ENCODE measurements at regions not wholly inside any gene's neighbourhood (a gene's known extent, or its start where the extent isn't known, plus 50 kb on each side); places are given as distances from the start of the nearest gene placed in this dataset.

- no peak for DNase-seq (ENCODE audit: low read depth)
- TF ChIP-seq CTCF (IDR thresholded peaks at IDR 0.05; ENCODE audit: control insufficient read depth, insufficient read depth, low read depth, low read length, missing control alignments): no peak
- H3K4me3 ChIP-seq (ENCODE audit: control insufficient read depth, low read depth, low read length): no peak overlapping the region
These were observed 62.5 kb upstream of the FOXB1 start for GRCh38 chr15:59941612-59942011.

- DNase-seq (ENCODE audit: low read depth): no peak
- H3K4me3 ChIP-seq (ENCODE audit: control insufficient read depth, low read depth, low read length): no peak overlapping the region
- no peak for TF ChIP-seq CTCF (IDR thresholded peaks at IDR 0.05; ENCODE audit: control insufficient read depth, insufficient read depth, low read depth, low read length, missing control alignments)
These were observed 63.2 kb upstream of the FOXB1 start for GRCh38 chr15:59940928-59941327.

- no peak for TF ChIP-seq CTCF (IDR thresholded peaks at IDR 0.05; ENCODE audit: control insufficient read depth, insufficient read depth, low read depth, low read length, missing control alignments)
- DNase-seq (ENCODE audit: low read depth): no peak
- no peak overlapping the region for H3K4me3 ChIP-seq (ENCODE audit: control insufficient read depth, low read depth, low read length)
These were observed 63.7 kb upstream of the FOXB1 start for GRCh38 chr15:59940456-59940855.

DNA sequence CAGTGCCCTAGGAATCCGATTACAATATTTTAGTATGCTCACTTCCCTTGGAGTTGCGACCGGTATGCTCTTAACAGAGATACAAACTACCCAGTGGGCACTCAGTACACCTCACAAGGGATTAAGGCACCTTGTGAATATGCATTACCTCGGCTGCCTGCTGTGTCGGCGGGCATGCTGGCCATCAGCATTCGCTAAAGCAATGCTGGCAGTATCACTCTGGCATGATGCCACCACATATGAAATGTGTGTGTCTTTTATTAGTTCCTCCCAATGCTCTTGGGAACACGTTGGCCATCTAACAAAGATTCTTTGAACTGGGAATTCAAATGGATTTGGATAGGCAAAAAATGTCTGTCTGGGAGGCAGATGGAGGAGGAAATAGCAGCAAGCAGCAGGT, 67.4 kb upstream of the FOXB1 start:
- DNase-seq (ENCODE audit: low read depth): no peak
- TF ChIP-seq CTCF (IDR thresholded peaks at IDR 0.05; ENCODE audit: control insufficient read depth, insufficient read depth, low read depth, low read length, missing control alignments): no peak
- no peak overlapping the region for H3K4me3 ChIP-seq (ENCODE audit: control insufficient read depth, low read depth, low read length)

- TF ChIP-seq CTCF (IDR thresholded peaks at IDR 0.05; ENCODE audit: control insufficient read depth, insufficient read depth, low read depth, low read length, missing control alignments): no peak
- DNase-seq (ENCODE audit: low read depth): no peak
- no peak overlapping the region for H3K4me3 ChIP-seq (ENCODE audit: control insufficient read depth, low read depth, low read length)
These were observed 70.5 kb upstream of the FOXB1 start for GRCh38 chr15:59933607-59934006.

DNA sequence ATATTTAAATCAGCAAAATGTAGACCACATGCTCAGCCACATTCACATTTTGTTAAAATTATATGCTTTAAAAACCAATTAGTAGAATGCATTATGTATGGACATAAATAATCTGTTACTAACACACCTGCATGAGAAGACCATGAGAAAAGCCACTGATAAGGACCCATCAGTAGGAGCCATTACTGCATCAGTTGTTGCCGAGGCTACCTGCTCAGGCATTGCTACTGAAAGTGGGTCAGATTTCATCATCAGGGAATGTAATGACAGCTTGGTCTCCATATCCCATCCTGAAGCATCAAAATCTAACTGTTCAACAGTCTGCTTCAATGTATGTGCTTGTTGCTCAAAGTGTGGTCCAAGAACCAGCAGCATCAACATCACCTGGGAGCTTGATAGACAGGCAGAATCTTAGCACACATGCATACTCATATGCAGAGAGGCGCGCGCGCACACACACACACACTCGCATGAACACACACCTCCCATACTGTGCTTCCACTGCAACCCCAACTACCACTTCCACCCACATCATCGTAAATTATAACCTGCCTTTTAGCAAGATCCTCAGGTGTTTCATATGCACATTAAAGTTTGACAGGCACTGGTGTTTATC, 72.4 kb upstream of the FOXB1 start:
- no peak for DNase-seq (ENCODE audit: low read depth)
- TF ChIP-seq CTCF (IDR thresholded peaks at IDR 0.05; ENCODE audit: control insufficient read depth, insufficient read depth, low read depth, low read length, missing control alignments): no peak
- H3K4me3 ChIP-seq (ENCODE audit: control insufficient read depth, low read depth, low read length): no peak overlapping the region
